ENCODE measurements at regions not wholly inside any gene's neighbourhood (a gene's known extent, or its start where the extent isn't known, plus 50 kb on each side); places are given as distances from the start of the nearest gene placed in this dataset.
"Not testable (repeated sequence)": the region's sequence is repeated elsewhere in the genome, so short reads cannot be mapped to it uniquely, and the experiment has no call there.

DNA sequence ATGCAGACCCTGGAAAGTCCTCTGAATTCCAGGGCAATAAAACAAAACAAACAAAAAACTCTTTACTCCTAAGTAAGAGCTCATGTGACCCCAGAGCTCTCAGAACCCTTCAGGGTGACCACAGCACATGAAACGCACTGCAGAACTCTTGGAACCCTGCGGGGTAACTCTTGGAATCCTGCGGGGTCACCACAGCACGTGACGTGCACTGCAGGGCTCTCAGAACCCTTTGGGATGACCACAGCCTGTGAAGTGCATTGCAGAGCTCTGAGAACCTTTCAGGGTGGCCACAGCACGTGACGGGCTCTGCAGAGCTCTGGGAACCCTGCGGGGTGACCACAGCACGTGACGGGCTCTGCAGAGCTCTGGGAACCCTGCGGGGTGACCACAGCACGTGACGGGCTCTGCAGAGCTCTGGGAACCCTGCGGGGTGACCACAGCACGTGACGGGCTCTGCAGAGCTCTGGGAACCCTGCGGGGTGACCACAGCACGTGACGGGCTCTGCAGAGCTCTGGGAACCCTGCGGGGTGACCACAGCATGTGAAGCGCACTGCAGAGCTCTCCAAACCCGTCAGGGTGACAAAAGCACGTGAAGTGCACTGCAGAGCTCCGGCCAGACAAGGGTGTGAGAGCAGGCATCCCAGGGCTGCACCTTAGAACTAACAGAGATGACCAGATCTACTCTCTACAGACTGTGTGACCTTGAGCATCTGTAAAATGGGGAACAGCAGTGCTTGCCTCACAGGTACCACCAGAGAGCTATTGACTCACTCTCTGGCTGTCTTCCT is 110.1 kb downstream of the ADRA2C start:
- TF ChIP-seq EZH2 (IDR thresholded peaks at IDR 0.05; ENCODE audit: insufficient read depth, poor library complexity, severe bottlenecking); EZH2phosphoT487 (IDR thresholded peaks at IDR 0.05; ENCODE audit: insufficient read depth, low read depth): not testable (repeated sequence)

Data from GM23248 (cell line).